Esophagus muscularis mucosa (tissue), 4 donors: ENCODE measurements at regions not wholly inside any gene's neighbourhood (a gene's known extent, or its start where the extent isn't known, plus 50 kb on each side); places are given as distances from the start of the nearest gene placed in this dataset.
"Not testable (repeated sequence)": the region's sequence is repeated elsewhere in the genome, so short reads cannot be mapped to it uniquely, and the experiment has no call there.

Experiments used
- DNase-seq: peaks from one replicate; pipeline ENCODE4 v3.0.0-alpha.2; 2017; ENCODE audit errors: extremely low spot score
- H3K27ac ChIP-seq, 4 donors: fragments of 200-600 bp; sonication (generic); replicated peaks in 1 of 4; 1 replicate in 3 of 4; 2 replicates in 1 of 4; pipeline ENCODE4 v1.5.1; 2016 to 2019; ENCODE audit warnings: mild to moderate bottlenecking in 1 of 4
- H3K27me3 ChIP-seq, 4 donors: fragments of 200-600 bp; sonication (generic); one replicate each; pipeline versions ENCODE4 v1.5.1 to v1.6.0; 2016 to 2019
- H3K36me3 ChIP-seq, 4 donors: fragments of 200-600 bp; sonication (generic); one replicate each; pipeline ENCODE4 v1.5.1; 2016 to 2019
- H3K4me1 ChIP-seq, 4 donors: fragments of 200-600 bp; sonication (generic); one replicate each; pipeline ENCODE4 v1.5.1; 2016 to 2019
- H3K4me3 ChIP-seq, 4 donors: fragments of 200-600 bp; sonication (generic); 1 replicate in 2 of 4; 2 replicates in 2 of 4; pipeline ENCODE4 v1.5.1; 2016 to 2019; ENCODE audit warnings: mild to moderate bottlenecking in 4 of 4, moderate library complexity in 1 of 4
- H3K9me3 ChIP-seq, 4 donors: fragments of 200-600 bp; sonication (generic); 1 replicate in 3 of 4; 2 replicates in 1 of 4; pipeline ENCODE4 v1.5.1; 2016 to 2019
- EP300 ChIP-seq: sonication (generic); formaldehyde crosslinking; IDR thresholded peaks from one replicate; pipeline ENCODE4 v1.6.1; 2017; ENCODE audit warnings: antibody characterized with exemption
- POLR2A ChIP-seq: fragments of 450-650 bp; IDR thresholded peaks from one replicate; pipeline ENCODE4 v1.6.1; 2017; ENCODE audit warnings: antibody characterized with exemption, moderate library complexity, mild to moderate bottlenecking, low read depth
- POLR2AphosphoS5 ChIP-seq, 2 donors: sonication (generic); formaldehyde crosslinking; IDR thresholded peaks; one replicate each; pipeline ENCODE4 v1.6.1; 2017; ENCODE audit warnings: antibody characterized with exemption in 2 of 2
- WGBS: methylation state at CpG from one replicate; pipeline ENCODE4 v1.1.5; 2018; 5-methylcytosine and 5-hydroxymethylcytosine counted together
- intact Hi-C: fragments of 100-400 bp; cut with DNase I; formaldehyde crosslinking; loops from one replicate; pipeline ENCODE4 v1.15.1; 2023
- TF ChIP-seq, protein P1 (sequence below), 3 experiments: fragments of 200-600 bp in 2 of 3; fragments of 450-650 bp in 1 of 3; sonication (generic) in 2 of 3; IDR thresholded peaks; one replicate each; pipeline ENCODE4 v1.5.1; 2017 to 2019; ENCODE audit warnings: antibody characterized with exemption in 3 of 3, mild to moderate bottlenecking in 2 of 3, moderate library complexity in 1 of 3

DNA sequence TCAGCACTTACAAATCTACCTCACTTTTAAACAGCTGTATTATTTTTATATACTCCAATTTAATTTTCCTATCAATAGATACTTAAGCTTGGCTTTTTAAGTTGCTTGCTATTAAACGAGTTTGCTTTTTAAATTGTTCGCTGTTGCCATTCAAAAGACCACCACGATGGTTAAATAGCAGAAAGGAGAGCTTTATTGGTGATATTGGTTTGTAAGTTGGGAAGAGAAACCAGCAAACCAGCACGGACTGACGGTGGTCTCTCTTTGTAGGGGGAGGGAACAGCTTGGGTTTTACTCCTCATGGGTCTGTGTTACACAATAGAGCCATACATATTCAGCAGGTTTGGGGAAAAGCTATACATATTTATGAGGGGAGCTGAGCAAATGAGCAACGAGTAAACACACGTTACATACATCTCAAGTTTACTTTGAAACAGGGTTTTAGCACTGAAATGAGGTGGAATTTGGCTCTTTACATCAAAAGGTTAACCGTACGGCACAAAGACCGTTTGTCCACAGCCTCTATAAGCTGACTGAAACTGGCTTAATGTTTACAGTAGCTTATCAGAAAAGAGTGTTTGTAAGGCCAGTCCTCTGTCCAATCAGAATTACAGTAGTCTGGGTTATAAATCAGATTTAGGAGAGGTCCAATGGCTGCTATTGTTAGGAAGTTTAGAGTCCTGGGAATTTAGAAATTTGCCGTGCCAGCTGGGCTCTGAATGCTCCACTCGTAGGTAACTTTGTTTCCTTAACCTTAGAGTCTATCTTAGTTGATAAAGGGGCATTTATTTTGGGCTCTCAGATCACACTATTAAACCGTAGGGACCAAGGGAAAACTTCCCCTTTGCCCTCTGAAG, 69.7 kb upstream of the DHRS4 start:
- Histone ChIP-seq H3K27me3 (no peaks in the 10 kb centered on the region), H3K4me1 (no peaks in the 10 kb centered on the region), H3K9me3 (peaks cover 0 to 12% (median 7%) of the 10 kb centered on the region in 4 donors), H3K4me3 (no peak overlapping the region), H3K27ac (no peak overlapping the region), H3K36me3 (no peaks in the 10 kb centered on the region)
- peak; percentile 50 for DNase-seq
- 56% methylated on average over 13 of the region's 13 CpGs for WGBS
- TF ChIP-seq POLR2A (no peak), POLR2AphosphoS5 (IDR thresholded peaks at IDR 0.05) (no peak), EP300 (no peak)
- TF ChIP-seq, protein P1, sequence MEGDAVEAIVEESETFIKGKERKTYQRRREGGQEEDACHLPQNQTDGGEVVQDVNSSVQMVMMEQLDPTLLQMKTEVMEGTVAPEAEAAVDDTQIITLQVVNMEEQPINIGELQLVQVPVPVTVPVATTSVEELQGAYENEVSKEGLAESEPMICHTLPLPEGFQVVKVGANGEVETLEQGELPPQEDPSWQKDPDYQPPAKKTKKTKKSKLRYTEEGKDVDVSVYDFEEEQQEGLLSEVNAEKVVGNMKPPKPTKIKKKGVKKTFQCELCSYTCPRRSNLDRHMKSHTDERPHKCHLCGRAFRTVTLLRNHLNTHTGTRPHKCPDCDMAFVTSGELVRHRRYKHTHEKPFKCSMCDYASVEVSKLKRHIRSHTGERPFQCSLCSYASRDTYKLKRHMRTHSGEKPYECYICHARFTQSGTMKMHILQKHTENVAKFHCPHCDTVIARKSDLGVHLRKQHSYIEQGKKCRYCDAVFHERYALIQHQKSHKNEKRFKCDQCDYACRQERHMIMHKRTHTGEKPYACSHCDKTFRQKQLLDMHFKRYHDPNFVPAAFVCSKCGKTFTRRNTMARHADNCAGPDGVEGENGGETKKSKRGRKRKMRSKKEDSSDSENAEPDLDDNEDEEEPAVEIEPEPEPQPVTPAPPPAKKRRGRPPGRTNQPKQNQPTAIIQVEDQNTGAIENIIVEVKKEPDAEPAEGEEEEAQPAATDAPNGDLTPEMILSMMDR (IDR thresholded peaks at IDR 0.05): no peak
- intact Hi-C loops: no loop called here

- Histone ChIP-seq H3K4me1 (no peaks in the 10 kb centered on the region), H3K27ac (no peak overlapping the region), H3K36me3 (no peaks in the 10 kb centered on the region), H3K4me3 (no peak overlapping the region), H3K27me3 (no peaks in the 10 kb centered on the region), H3K9me3 (peaks cover 0 to 12% (median 7%) of the 10 kb centered on the region in 4 donors)
- WGBS: 97% methylated on average over 5 of the region's 5 CpGs
- peak; percentile 3 for DNase-seq
- TF ChIP-seq EP300 (no peak), POLR2A (no peak), POLR2AphosphoS5 (IDR thresholded peaks at IDR 0.05) (no peak)
- TF ChIP-seq, protein P1 (IDR thresholded peaks at IDR 0.05): no peak
- intact Hi-C loops: no loop called here
These were observed 69.0 kb upstream of the DHRS4 start for GRCh38 chr14:23884541-23884904.

GRCh38 chr14:23887536-23887935, 66.0 kb upstream of the DHRS4 start:
- H3K27me3 ChIP-seq: no peaks in the 10 kb centered on the region
- no peaks in the 10 kb centered on the region for H3K4me1 ChIP-seq
- H3K36me3 ChIP-seq: no peaks in the 10 kb centered on the region
- 88% methylated on average over 1 of the region's 1 CpG for WGBS
- no peak for DNase-seq
- intact Hi-C loops: no loop called here
- no peak overlapping the region for H3K4me3 ChIP-seq
- TF ChIP-seq, protein P1 (IDR thresholded peaks at IDR 0.05): no peak
- TF ChIP-seq POLR2AphosphoS5 (IDR thresholded peaks at IDR 0.05) (no peak), EP300 (no peak), POLR2A (no peak)
- H3K9me3 ChIP-seq: peaks cover 0 to 12% (median 7%) of the 10 kb centered on the region in 4 donors
- no peak overlapping the region for H3K27ac ChIP-seq

DNA sequence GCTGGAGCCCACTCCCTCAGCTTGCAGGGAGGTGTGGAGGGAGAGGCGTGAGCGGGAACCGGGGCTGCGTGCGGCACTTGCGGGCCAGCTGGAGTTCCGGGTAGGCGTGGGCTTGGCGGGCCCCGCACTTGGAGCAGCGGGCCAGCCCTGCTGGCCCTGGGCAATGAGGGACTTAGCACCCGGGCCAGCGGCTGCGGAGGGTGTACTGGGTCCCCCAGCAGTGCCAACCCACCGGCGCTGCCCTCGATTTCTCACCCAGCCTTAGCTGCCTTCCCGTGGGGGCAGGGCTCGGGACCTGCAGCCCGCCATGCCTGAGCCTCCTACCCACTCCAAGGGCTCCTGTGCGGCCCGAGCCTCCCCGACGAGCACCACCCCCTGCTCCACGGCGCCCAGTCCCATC, 61.9 kb upstream of the DHRS4 start:
- H3K27me3 ChIP-seq, H3K4me1 ChIP-seq, H3K4me3 ChIP-seq, DNase-seq, H3K27ac ChIP-seq, intact Hi-C loops, H3K36me3 ChIP-seq: not testable (repeated sequence)
- 97% methylated on average over 16 of the region's 26 CpGs for WGBS
- H3K9me3 ChIP-seq: peaks cover 0 to 12% (median 7%) of the 10 kb centered on the region in 4 donors

DNA sequence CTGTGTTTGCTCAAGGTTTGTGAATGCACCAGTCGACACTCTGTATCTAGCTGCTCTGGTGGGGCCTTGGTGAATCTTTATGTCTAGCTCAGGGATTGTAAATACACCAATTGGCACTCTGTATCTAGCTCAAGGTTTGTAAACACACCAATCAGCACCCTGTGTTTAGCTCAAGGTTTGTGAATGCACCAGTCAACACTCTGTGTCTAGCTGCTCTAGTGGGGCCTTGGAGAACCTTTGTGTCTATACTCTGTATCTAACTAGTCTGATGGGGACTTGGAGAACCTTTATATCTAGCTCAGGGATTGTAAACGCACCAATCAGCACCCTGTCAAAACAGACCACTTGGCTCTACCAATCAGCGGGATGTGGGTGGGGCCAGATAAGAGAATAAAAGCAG, 61.3 kb upstream of the DHRS4 start:
- H3K4me3 ChIP-seq, H3K27ac ChIP-seq, H3K27me3 ChIP-seq, intact Hi-C loops, H3K4me1 ChIP-seq, H3K36me3 ChIP-seq: not testable (repeated sequence)
- DNase-seq: peak; percentile 31
- peaks cover 0 to 12% (median 7%) of the 10 kb centered on the region in 4 donors for H3K9me3 ChIP-seq
- WGBS: 95% methylated on average over 3 of the region's 3 CpGs
